Hepatocyte (in vitro differentiated cells): ENCODE measurements at regions not wholly inside any gene's neighbourhood (a gene's known extent, or its start where the extent isn't known, plus 50 kb on each side); places are given as distances from the start of the nearest gene placed in this dataset.
"Not testable (repeated sequence)": the region's sequence is repeated elsewhere in the genome, so short reads cannot be mapped to it uniquely, and the experiment has no call there.

ENCODE experiments used
- CTCF ChIP-seq: fragments of 200-600 bp; sonication (generic); IDR thresholded peaks from 2 replicates; pipeline ENCODE4 v1.5.1; 2016; ENCODE audit warnings: antibody characterized with exemption, mild to moderate bottlenecking; ENCODE audit not compliant: poor library complexity
- EZH2phosphoT487 ChIP-seq: fragments of 200-600 bp; sonication (generic); IDR thresholded peaks from one replicate; pipeline ENCODE4 v1.6.1; 2018; ENCODE audit warnings: antibody characterized with exemption, mild to moderate bottlenecking, low read depth, moderate library complexity; ENCODE audit not compliant: unreplicated experiment, severe bottlenecking

- not testable (repeated sequence) for TF ChIP-seq CTCF, EZH2phosphoT487
Observed at GRCh38 chr4:189706821-189707220, 233.9 kb upstream of the FRG1 start.
